ENCODE measurements at regions not wholly inside any gene's neighbourhood (a gene's known extent, or its start where the extent isn't known, plus 50 kb on each side); places are given as distances from the start of the nearest gene placed in this dataset.

- DNase-seq, result no peak
Observed at GRCh38 chr12:13668880-13669279, 312.5 kb downstream of the GRIN2B start.

- no peak for DNase-seq
Observed at GRCh38 chr12:13666806-13667205, 314.6 kb downstream of the GRIN2B start.

- peak; percentile 1 for DNase-seq
Observed at GRCh38 chr12:13661005-13661887, 320.2 kb downstream of the GRIN2B start.

- DNase-seq, result no peak
Observed at GRCh38 chr12:13654456-13654855, 326.9 kb downstream of the GRIN2B start.

- no peak for DNase-seq
Observed at GRCh38 chr12:13652105-13652504, 329.3 kb downstream of the GRIN2B start.

GRCh38 chr12:13635709-13636108 lies 345.7 kb downstream of the GRIN2B start:
- no peak for DNase-seq

GRCh38 chr12:13631873-13632272 lies 349.5 kb downstream of the GRIN2B start:
- DNase-seq, result no peak

GRCh38 chr12:13630354-13630753 lies 351.0 kb downstream of the GRIN2B start:
- DNase-seq, result no peak

- DNase-seq, result no peak
Observed at GRCh38 chr12:13628067-13628466, 353.3 kb downstream of the GRIN2B start.

- no peak for DNase-seq
Observed at GRCh38 chr12:13627536-13627935, 353.9 kb downstream of the GRIN2B start.

- DNase-seq, result no peak
Observed at GRCh38 chr12:13613297-13613696, 368.1 kb downstream of the GRIN2B start.

- peak; percentile 68 for DNase-seq
Observed at GRCh38 chr12:13609894-13610679, 371.3 kb downstream of the GRIN2B start.

GRCh38 chr12:13606290-13606689 lies 375.1 kb downstream of the GRIN2B start:
- DNase-seq, result no peak

GRCh38 chr12:13603953-13604352 lies 377.4 kb downstream of the GRIN2B start:
- DNase-seq, result no peak

GRCh38 chr12:13602172-13602571 lies 379.2 kb downstream of the GRIN2B start:
- no peak for DNase-seq

GRCh38 chr12:13599176-13599575 lies 382.2 kb downstream of the GRIN2B start:
- no peak for DNase-seq

GRCh38 chr12:13597837-13598236 lies 383.6 kb downstream of the GRIN2B start:
- no peak for DNase-seq

GRCh38 chr12:13597166-13597565 lies 384.2 kb downstream of the GRIN2B start:
- no peak for DNase-seq

- no peak for DNase-seq
Observed at GRCh38 chr12:13596714-13597113, 384.7 kb downstream of the GRIN2B start.

- no peak for DNase-seq
Observed at GRCh38 chr12:13595536-13596443, 385.6 kb downstream of the GRIN2B start.

- DNase-seq, result no peak
Observed at GRCh38 chr12:13594731-13595514, 386.5 kb downstream of the GRIN2B start.

All from DMS 273 treated with DMSO at 0.1 percent for 48 hours (cell line).